ENCODE measurements at regions not wholly inside any gene's neighbourhood (a gene's known extent, or its start where the extent isn't known, plus 50 kb on each side); places are given as distances from the start of the nearest gene placed in this dataset.
"Not testable (repeated sequence)": the region's sequence is repeated elsewhere in the genome, so short reads cannot be mapped to it uniquely, and the experiment has no call there.

- DNase-seq (ENCODE audit: low read depth in 2 of 2): no peak
- H3K4me3 ChIP-seq (replicated peaks in 1 of 2; ENCODE audit: low read depth in 2 of 2, low read length in 2 of 2): no peak overlapping the region
- no peak for TF ChIP-seq CTCF (IDR thresholded peaks at IDR 0.05; ENCODE audit: low read depth, low read length)
Observed at GRCh38 chr5:111963555-111963954, 206.6 kb upstream of the NREP start.

- no peak for DNase-seq (ENCODE audit: low read depth in 2 of 2)
- H3K4me3 ChIP-seq (replicated peaks in 1 of 2; ENCODE audit: low read depth in 2 of 2, low read length in 2 of 2): no peak overlapping the region
- no peak for TF ChIP-seq CTCF (IDR thresholded peaks at IDR 0.05; ENCODE audit: low read depth, low read length)
Observed at GRCh38 chr5:111962906-111963305, 205.9 kb upstream of the NREP start.

- peak in 1 of 2 donors; percentile 58 for DNase-seq (ENCODE audit: low read depth in 2 of 2)
- TF ChIP-seq CTCF (IDR thresholded peaks at IDR 0.05; ENCODE audit: low read depth, low read length): no peak
- no peak overlapping the region for H3K4me3 ChIP-seq (replicated peaks in 1 of 2; ENCODE audit: low read depth in 2 of 2, low read length in 2 of 2)
Observed at GRCh38 chr5:111961862-111962261, 204.9 kb upstream of the NREP start.

GRCh38 chr5:111960476-111961215, 203.7 kb upstream of the NREP start:
- no peak for TF ChIP-seq CTCF (IDR thresholded peaks at IDR 0.05; ENCODE audit: low read depth, low read length)
- peak; percentile 52 to 81 for DNase-seq (ENCODE audit: low read depth in 2 of 2)

GRCh38 chr5:111958851-111959250, 201.9 kb upstream of the NREP start:
- DNase-seq (ENCODE audit: low read depth in 2 of 2): peak in 1 of 2 donors; percentile 46

More at GRCh38 chr5:111960476-111961215, 203.7 kb upstream of the NREP start:
- H3K4me3 ChIP-seq (replicated peaks in 1 of 2; ENCODE audit: low read depth in 2 of 2, low read length in 2 of 2): no peak overlapping the region

GRCh38 chr5:111956765-111957164, 199.8 kb upstream of the NREP start:
- not testable (repeated sequence) for DNase-seq (ENCODE audit: low read depth in 2 of 2); H3K4me3 ChIP-seq (replicated peaks in 1 of 2; ENCODE audit: low read depth in 2 of 2, low read length in 2 of 2)

More at GRCh38 chr5:111958851-111959250, 201.9 kb upstream of the NREP start:
- TF ChIP-seq CTCF (IDR thresholded peaks at IDR 0.05; ENCODE audit: low read depth, low read length): no peak
- H3K4me3 ChIP-seq (replicated peaks in 1 of 2; ENCODE audit: low read depth in 2 of 2, low read length in 2 of 2): no peak overlapping the region

GRCh38 chr5:111954516-111955395, 197.8 kb upstream of the NREP start:
- peak in 1 of 2 donors; percentile 63 for DNase-seq (ENCODE audit: low read depth in 2 of 2)
- no peak for TF ChIP-seq CTCF (IDR thresholded peaks at IDR 0.05; ENCODE audit: low read depth, low read length)
- no peak overlapping the region for H3K4me3 ChIP-seq (replicated peaks in 1 of 2; ENCODE audit: low read depth in 2 of 2, low read length in 2 of 2)

Data from cardiac fibroblast (primary cell).